NCI-H2081 treated with DMSO at 0.1 percent for 48 hours (cell line): ENCODE measurements at regions not wholly inside any gene's neighbourhood (a gene's known extent, or its start where the extent isn't known, plus 50 kb on each side); places are given as distances from the start of the nearest gene placed in this dataset.
"Not testable (repeated sequence)": the region's sequence is repeated elsewhere in the genome, so short reads cannot be mapped to it uniquely, and the experiment has no call there.

Experiments used
- DNase-seq: peaks from one replicate; lab custom pipeline; 2025; lab: John Stamatoyannopoulos, UW

GRCh38 chr10:124324451-124324850 lies 94.3 kb downstream of the OAT start:
- DNase-seq, result no peak

GRCh38 chr10:124323806-124324205 lies 94.9 kb downstream of the OAT start:
- DNase-seq, result no peak

DNA sequence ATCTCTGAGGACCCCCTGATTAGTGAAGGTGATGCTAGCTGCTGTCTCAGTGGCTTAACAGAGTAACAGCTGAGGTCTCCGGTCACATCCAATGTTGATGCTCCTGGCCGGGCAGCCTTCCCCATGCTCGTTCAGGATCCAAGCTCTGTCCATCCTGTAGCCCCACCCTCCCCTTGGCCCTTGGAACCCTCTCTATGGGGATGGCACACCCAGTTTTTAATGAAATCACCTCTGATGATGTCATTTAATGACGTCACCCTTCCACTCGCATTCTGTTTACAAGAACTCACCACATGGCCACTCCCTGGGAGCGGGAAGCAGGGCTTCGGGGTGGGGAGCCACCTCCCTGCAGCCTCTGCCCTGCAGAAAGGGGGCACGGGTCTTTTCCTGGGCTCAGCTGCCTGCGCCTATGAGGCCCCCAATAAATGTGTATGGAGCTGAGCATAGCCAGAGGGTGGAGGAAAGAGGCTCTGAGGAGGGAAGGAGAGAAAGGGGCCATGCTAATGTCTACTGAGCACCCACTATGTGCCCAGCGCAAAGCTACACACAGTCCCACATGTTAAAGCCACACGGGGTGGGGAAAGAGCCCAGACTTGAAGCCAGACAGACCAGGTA lies 95.5 kb downstream of the OAT start:
- DNase-seq, result no peak

DNA sequence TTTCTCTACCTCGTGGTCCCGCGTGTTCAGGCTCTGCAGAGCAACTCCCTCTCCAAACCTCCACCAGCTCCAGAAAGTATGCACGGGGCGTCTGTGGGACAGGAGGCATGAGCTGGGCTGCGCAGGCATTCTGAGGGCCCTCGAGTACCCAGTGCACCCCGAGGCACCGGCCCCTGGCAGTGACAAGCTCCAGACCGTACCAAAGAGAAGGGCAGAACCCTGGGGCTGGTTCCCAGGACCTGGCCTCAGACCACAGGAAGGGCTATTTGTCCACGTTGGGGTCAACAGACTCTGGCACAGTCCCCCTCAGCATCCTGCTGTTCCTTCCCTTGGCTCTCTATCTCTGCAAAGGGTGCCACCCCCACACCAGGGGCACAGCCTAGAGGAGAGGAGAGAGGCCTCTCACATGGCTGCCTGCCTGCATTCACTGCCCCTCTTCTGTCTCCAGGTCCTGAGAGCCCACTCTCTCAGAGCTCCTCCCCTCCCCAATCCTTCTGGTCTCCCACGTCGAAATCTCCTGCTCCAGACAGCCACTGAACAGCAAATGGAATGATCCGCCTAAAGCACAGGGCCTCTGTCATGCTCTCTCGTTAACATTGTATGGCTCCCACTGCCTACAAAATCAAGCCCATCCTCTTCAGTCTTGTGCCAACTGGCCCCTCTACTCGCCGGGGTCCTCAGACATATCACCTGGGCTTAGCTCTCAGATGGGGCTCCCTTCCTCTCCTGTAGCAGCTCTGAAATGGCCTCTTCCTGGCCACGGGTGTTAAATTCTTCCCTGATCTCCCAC lies 96.3 kb downstream of the OAT start:
- no peak for DNase-seq

DNA sequence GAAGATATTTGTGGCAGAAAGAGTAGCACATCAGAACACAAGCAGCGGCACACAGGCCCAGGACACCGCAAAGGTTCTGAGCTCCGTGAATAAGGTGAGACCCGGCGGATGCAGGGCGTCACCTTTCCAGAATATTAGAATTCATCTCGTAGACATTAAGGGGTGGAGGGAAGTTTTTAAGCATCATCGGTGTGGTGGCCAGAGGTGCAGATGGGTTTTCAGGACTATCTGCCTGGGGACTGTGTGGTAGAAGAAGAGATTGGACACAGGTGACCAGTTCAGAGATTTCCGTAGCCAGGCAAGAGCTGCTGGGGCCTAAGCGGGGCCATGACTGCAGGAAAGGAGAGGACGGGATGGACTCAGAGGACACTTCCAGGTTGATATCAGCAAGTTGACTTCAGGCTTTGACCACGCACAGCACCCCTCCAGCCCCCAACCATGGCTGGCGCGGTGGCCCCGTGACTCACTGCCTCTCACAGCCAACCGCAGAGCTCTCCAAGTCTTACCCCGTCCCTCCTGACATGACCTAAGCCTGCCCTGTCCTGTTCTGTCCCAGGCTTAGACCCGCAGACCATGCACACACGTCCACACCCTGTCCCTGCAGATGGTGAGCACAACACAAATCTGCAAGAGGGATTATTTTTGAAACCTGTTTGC lies 97.2 kb downstream of the OAT start:
- no peak for DNase-seq

DNA sequence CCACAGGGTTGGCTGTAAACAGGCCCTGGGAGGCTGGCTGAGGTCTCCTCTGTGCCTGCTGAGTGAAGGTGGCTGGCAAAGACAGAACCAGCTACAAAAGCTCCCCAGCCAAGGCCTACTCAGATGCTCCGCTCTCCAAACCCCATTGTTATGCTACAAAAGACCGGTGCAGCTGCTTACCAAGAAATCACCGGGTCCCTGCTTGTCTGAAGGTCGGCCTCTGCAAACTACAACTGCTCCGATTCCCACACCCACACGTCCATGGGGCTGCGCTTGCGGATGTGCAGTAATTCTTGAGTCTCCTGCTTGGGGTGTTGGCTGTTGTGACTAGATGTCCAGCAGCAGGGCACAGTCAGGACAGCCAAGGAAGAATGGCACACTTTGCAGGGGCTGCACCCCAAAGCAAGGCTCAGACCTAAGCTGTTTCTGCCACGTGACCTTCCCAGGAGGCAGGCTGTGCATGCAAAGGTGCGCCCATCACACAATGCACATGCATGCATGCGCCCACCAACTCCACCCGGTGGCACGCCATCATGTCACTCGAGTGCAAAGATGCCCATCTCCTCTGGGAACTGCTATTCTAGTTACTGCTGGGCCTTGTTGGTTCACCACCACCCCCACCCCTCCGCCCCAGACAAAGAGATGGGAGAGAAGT lies 97.8 kb downstream of the OAT start:
- no peak for DNase-seq

GRCh38 chr10:124319926-124320391 lies 98.8 kb downstream of the OAT start:
- no peak for DNase-seq

GRCh38 chr10:124319520-124319919 lies 99.2 kb downstream of the OAT start:
- DNase-seq, result not testable (repeated sequence)

- DNase-seq, result no peak
Observed at GRCh38 chr10:124318811-124319210, 99.9 kb downstream of the OAT start.

DNA sequence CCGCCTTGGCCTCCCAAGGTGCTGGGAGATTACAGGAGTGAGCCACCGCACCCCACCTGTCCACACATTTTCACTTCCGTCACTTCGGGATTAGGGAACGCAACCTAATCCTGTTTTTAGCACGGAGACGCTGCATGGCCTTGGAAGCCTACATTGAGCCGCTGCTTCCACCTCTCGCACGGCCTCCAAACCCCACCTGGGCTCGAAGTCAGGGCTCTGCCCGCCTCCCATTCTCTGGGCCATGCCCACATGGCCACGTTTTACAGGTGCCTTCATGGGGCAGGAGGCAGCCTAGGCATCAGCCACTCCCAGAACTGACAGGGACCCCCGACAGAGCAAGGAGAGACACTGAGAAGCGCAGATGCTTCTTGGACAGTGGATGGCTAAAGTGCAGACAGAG lies 100.6 kb downstream of the OAT start:
- DNase-seq, result no peak

DNA sequence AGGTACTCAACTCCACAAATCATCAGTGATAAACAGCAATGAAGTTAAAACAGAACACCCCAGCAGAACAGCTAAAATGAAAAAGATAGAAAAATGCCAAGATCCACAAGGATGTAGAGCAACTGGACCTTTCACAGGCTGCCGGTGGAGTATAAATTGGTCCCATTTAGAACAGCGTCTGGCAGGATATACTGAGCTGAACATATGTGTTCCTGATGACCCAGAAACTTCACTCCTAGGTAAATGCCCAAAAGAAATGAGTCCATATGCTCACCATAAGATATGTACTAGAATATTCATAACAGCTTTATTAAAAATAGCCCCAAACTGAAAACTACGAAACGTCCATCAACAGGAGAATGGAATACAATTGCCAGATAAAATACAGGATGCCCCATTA lies 102.4 kb downstream of the OAT start:
- no peak for DNase-seq

DNA sequence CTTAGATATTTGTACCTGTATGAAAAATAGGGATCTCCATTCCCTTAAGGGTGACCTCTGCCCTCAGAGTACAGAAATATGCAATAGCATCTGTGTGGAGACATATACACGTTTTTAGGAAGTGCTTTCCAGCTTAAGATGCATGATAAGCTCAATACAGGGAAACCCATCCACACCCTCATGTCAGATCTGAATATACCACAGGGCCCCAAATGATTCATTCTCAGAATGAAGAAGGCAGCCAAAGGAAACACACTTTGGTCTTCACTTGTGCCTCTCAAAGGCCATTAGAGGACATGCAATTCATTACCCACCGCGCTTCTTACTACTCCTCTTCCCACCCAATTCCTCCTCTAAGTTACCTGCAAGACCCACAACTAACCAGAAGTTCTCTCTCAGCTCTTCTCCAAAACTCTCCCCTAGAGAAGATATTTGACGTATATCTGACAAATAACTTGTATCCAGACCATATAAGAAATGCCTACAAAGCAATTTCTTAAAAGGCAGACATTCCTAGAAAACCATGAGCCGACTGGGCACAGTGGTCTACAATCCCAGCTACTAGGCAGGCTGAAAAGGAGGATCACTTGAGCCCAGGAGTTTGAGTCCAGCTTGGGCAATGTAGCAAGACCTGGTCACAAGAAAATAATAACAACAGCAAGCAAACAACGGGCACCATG lies 103.0 kb downstream of the OAT start:
- no peak for DNase-seq

DNA sequence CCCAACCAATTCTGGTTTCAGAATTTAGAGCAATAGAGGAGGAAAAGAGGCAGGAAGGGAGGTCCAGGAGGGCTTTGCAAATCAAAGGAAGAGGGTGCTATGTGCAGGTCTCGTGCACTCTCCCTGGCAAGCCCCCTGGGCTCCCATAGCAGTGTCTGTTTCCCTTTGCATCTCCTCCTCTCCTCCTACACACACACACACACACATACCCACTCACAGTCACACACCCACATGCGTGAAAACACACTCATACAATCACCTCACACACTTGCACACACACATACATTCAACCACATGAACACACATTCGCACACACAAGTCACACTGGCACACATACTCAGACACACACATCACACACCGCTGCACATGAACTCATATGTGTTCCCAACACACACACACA lies 105.3 kb downstream of the OAT start:
- no peak for DNase-seq

DNA sequence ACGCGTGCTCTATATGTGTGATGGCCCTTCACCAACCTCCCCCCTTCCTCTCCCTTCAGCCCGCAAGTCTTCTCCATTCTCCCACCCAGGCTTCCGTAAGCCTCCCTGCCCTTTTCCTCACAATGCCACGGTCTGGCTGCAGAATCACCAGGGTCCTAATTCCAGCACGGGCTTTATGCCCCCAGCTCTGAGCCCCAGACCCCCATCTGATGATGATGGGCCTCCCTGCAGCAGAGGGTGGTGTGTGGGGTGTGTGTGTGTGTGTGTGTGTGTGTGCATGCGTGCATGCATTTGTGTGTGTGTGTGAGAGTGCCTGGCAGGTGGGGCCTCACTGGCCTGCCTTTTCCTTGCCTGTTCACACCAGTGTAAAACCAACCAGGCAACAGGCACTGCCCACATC lies 109.9 kb downstream of the OAT start:
- no peak for DNase-seq

GRCh38 chr10:124308056-124308645 lies 110.6 kb downstream of the OAT start:
- no peak for DNase-seq

DNA sequence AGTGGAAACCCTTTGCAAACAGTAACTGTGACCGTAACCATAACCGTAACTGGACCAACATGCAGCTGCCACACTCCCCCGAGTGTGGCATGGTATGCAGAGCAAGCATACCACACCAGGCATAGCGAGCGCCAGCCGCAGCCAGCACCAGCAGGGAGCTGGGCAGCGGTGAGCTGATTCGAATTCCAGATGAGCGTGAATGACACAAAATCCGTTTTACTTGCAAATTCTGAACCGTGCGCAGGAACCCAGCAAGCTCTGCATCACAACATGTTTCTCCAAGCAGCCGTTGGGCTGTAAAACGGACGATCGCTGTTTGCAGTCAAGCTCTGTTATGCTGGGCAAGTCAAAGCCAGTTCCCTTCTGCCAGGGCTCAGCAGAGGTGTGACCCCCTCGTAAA lies 111.1 kb downstream of the OAT start:
- no peak for DNase-seq

- DNase-seq, result no peak
Observed at GRCh38 chr10:124306922-124307371, 111.8 kb downstream of the OAT start.

GRCh38 chr10:124306520-124306919 lies 112.2 kb downstream of the OAT start:
- no peak for DNase-seq

DNA sequence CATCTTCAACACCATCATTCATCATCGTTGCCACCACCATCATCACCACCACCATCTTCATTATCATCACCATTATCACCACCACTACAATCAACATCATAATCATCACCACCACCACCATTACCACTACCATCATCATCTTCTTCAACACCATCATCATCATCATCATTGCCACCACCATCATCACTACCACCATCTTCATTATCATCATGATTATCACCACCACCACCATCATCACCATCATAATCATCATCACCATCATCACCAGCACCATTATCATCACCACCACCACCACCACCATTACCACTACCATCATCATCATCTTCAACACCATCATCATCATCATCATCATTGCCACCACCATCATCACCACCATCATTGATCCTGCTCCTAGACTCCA lies 112.7 kb downstream of the OAT start:
- DNase-seq, result no peak

GRCh38 chr10:124305131-124305530 lies 113.6 kb downstream of the OAT start:
- no peak for DNase-seq

- DNase-seq, result no peak
Observed at GRCh38 chr10:124303662-124304418, 114.9 kb downstream of the OAT start.
